ENCODE measurements at regions not wholly inside any gene's neighbourhood (a gene's known extent, or its start where the extent isn't known, plus 50 kb on each side); places are given as distances from the start of the nearest gene placed in this dataset.

DNA sequence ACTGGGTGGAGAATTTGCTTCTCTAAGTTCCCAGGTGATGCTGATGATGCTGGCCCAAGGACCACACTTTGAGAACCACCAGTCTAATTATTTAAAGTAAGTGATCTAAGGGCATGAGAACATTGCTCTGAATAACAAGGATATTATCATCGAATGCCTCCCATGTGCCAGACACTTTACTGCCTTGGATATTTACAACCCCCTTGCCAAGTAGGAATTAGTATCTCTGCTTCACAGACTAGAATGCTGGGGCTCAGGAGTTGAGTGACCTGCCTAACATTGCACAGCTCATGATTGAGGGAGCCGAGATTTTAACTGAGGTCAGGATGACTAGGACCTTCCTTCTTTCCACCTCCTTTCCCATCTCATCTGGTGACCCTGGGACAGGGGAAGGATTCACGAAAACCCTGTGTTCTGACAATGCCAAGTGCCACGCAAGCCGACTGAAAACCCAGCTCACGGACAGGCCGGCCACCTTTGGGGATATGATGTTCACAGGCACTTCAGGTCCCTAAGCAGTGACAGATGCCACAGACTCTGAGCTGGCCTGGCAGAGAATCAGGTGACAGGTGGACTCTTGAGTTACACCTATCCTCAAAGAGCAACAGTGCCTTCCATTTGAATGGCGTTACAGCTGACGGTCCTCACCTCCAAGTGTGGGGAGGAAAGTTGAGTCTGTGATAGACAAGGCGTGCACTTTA is 230.7 kb downstream of the TOMM20 start:
- no peak for TF ChIP-seq NRF1 (IDR thresholded peaks at IDR 0.05; ENCODE audit: low read depth, low read length)
- TF ChIP-seq CTCF (IDR thresholded peaks at IDR 0.05) = no peak
- no peak for TF ChIP-seq TAF1 (IDR thresholded peaks at IDR 0.05; ENCODE audit: borderline replicate concordance, low read depth, low read length)
- TF ChIP-seq SMC3 (IDR thresholded peaks at IDR 0.05; ENCODE audit: low read depth, low read length) = no peak
- no peak for TF ChIP-seq EP300 (IDR thresholded peaks at IDR 0.05; ENCODE audit: borderline replicate concordance in 1 of 2, low read depth in 1 of 2, low read length in 1 of 2)
- TF ChIP-seq, protein P1, sequence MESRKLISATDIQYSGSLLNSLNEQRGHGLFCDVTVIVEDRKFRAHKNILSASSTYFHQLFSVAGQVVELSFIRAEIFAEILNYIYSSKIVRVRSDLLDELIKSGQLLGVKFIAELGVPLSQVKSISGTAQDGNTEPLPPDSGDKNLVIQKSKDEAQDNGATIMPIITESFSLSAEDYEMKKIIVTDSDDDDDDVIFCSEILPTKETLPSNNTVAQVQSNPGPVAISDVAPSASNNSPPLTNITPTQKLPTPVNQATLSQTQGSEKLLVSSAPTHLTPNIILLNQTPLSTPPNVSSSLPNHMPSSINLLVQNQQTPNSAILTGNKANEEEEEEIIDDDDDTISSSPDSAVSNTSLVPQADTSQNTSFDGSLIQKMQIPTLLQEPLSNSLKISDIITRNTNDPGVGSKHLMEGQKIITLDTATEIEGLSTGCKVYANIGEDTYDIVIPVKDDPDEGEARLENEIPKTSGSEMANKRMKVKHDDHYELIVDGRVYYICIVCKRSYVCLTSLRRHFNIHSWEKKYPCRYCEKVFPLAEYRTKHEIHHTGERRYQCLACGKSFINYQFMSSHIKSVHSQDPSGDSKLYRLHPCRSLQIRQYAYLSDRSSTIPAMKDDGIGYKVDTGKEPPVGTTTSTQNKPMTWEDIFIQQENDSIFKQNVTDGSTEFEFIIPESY (IDR thresholded peaks at IDR 0.05; ENCODE audit: borderline replicate concordance, low read depth) = no peak
- TF ChIP-seq SIN3A (IDR thresholded peaks at IDR 0.05; ENCODE audit: borderline replicate concordance, low read depth, low read length) = no peak
- TF ChIP-seq POLR2AphosphoS5 (IDR thresholded peaks at IDR 0.05; ENCODE audit: low read depth, low read length) = no peak
- no peak for TF ChIP-seq PBX3 (IDR thresholded peaks at IDR 0.05)
- no peak for TF ChIP-seq TEAD4 (IDR thresholded peaks at IDR 0.05; ENCODE audit: borderline replicate concordance, insufficient read depth)
- TF ChIP-seq, protein P2, sequence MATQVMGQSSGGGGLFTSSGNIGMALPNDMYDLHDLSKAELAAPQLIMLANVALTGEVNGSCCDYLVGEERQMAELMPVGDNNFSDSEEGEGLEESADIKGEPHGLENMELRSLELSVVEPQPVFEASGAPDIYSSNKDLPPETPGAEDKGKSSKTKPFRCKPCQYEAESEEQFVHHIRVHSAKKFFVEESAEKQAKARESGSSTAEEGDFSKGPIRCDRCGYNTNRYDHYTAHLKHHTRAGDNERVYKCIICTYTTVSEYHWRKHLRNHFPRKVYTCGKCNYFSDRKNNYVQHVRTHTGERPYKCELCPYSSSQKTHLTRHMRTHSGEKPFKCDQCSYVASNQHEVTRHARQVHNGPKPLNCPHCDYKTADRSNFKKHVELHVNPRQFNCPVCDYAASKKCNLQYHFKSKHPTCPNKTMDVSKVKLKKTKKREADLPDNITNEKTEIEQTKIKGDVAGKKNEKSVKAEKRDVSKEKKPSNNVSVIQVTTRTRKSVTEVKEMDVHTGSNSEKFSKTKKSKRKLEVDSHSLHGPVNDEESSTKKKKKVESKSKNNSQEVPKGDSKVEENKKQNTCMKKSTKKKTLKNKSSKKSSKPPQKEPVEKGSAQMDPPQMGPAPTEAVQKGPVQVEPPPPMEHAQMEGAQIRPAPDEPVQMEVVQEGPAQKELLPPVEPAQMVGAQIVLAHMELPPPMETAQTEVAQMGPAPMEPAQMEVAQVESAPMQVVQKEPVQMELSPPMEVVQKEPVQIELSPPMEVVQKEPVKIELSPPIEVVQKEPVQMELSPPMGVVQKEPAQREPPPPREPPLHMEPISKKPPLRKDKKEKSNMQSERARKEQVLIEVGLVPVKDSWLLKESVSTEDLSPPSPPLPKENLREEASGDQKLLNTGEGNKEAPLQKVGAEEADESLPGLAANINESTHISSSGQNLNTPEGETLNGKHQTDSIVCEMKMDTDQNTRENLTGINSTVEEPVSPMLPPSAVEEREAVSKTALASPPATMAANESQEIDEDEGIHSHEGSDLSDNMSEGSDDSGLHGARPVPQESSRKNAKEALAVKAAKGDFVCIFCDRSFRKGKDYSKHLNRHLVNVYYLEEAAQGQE (IDR thresholded peaks at IDR 0.05; ENCODE audit: low read depth, low read length) = no peak

Measured in SK-N-SH (cell line).